Calu3 (cell line): ENCODE measurements at regions not wholly inside any gene's neighbourhood (a gene's known extent, or its start where the extent isn't known, plus 50 kb on each side); places are given as distances from the start of the nearest gene placed in this dataset.

Experiments
- BruUV-seq: library from RNA; stranded (reverse); fragments of 400-500 nt; replicated peaks from 2 replicates; lab custom pipeline; 2021; lab: Mats Ljungman, UMichigan
- CTCF ChIA-PET: fragments of 300-600 bp; sonication (Branson Sonifier 250); formaldehyde crosslinking; loops from one replicate; lab custom pipeline; 2022; ENCODE audit warnings: antibody characterized with exemption; lab: Charles Lee
- DNase-seq: peaks from one replicate; pipeline ENCODE4 v3.0.0; 2022
- H3K27ac Mint-ChIP-seq: one replicate; pipeline ENCODE4 v1.8.0; 2022; ENCODE audit warnings: mixed read lengths; ENCODE audit not compliant: unreplicated experiment
- H3K27me3 Mint-ChIP-seq: one replicate; pipeline ENCODE4 v1.8.0; 2022; ENCODE audit warnings: mixed read lengths; ENCODE audit not compliant: unreplicated experiment
- H3K36me3 Mint-ChIP-seq: one replicate; pipeline ENCODE4 v1.8.0; 2022; ENCODE audit warnings: mild to moderate bottlenecking, moderate library complexity, mixed read lengths; ENCODE audit not compliant: insufficient read depth, unreplicated experiment
- H3K4me1 Mint-ChIP-seq: one replicate; pipeline ENCODE4 v1.8.0; 2022; ENCODE audit warnings: mild to moderate bottlenecking, low read depth, mixed read lengths; ENCODE audit not compliant: unreplicated experiment
- H3K4me3 Mint-ChIP-seq: one replicate; pipeline ENCODE4 v1.8.0; 2022; ENCODE audit warnings: mild to moderate bottlenecking, low read depth, moderate library complexity, mixed read lengths; ENCODE audit not compliant: unreplicated experiment
- H3K9me3 Mint-ChIP-seq: one replicate; pipeline ENCODE4 v1.8.0; 2022; ENCODE audit warnings: low read depth, mixed read lengths; ENCODE audit not compliant: unreplicated experiment
- CTCF ChIP-seq: fragments of 200-600 bp; IDR thresholded peaks from one replicate; pipeline ENCODE4 v1.8.0; 2022; ENCODE audit warnings: antibody characterized with exemption; ENCODE audit not compliant: unreplicated experiment
- intact Hi-C: fragments of 100-400 bp; cut with micrococcal nuclease; formaldehyde crosslinking; loops from one replicate; pipeline ENCODE4 v1.10.0; 2022; ENCODE audit not compliant: unreplicated experiment

- intact Hi-C loops: loop anchor here (10.0 kb wide), 1 partner anchor 124 kb away; no protein-coding TSS in a partner anchor
- Mint-ChIP-seq H3K4me1 (peaks cover 15% of the 10 kb centered on the region), H3K4me3 (no peak overlapping the region), H3K27ac (no peak overlapping the region), H3K9me3 (no peaks in the 10 kb centered on the region), H3K36me3 (peaks cover 6% of the 10 kb centered on the region), H3K27me3 (no peaks in the 10 kb centered on the region)
- no peak for TF ChIP-seq CTCF
- CTCF ChIA-PET: no interaction called here
- DNase-seq: no peak
- no TSS peak for BruUV-seq
Measured at GRCh38 chr14:62308891-62309290, 546.7 kb downstream of the SNAPC1 start.

GRCh38 chr14:62313212-62313611 is 551.0 kb downstream of the SNAPC1 start:
- DNase-seq: no peak
- Mint-ChIP-seq H3K27me3 (no peaks in the 10 kb centered on the region), H3K4me3 (no peak overlapping the region), H3K9me3 (no peaks in the 10 kb centered on the region), H3K27ac (no peak overlapping the region), H3K36me3 (no peaks in the 10 kb centered on the region), H3K4me1 (no peaks in the 10 kb centered on the region)
- TF ChIP-seq CTCF: no peak
- no TSS peak for BruUV-seq
- CTCF ChIA-PET: no interaction called here
- intact Hi-C loops: no loop called here

GRCh38 chr14:62314221-62314620 is 552.0 kb downstream of the SNAPC1 start:
- H3K27ac Mint-ChIP-seq: no peak overlapping the region
- H3K4me1 Mint-ChIP-seq: no peaks in the 10 kb centered on the region
- CTCF ChIA-PET: no interaction called here
- no peak overlapping the region for H3K4me3 Mint-ChIP-seq
- no TSS peak for BruUV-seq
- no peaks in the 10 kb centered on the region for H3K36me3 Mint-ChIP-seq
- intact Hi-C loops: no loop called here
- no peak for TF ChIP-seq CTCF
- no peaks in the 10 kb centered on the region for H3K27me3 Mint-ChIP-seq
- H3K9me3 Mint-ChIP-seq: no peaks in the 10 kb centered on the region
- DNase-seq: no peak

DNA sequence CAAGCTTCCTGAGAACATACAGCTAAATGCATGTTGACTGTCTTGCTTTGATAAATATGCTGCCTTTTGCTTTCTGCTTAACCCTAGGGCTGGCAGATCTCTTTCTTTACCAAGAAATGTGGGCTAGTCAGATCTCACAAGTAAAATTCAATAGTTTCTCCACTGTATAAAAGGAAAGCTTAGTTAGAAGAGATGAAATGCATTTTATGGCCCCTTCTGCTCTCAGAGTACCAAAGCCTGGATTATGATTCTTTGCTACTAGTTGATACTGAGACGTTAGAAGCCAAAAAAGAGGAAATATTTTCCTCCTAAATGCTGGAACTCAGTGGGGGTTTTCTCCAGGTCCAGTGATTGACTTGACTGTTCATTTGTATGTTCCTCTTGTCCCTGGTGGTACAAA is 552.7 kb downstream of the SNAPC1 start:
- H3K9me3 Mint-ChIP-seq: no peaks in the 10 kb centered on the region
- no peak for DNase-seq
- CTCF ChIA-PET: no interaction called here
- no peaks in the 10 kb centered on the region for H3K36me3 Mint-ChIP-seq
- no peak overlapping the region for H3K27ac Mint-ChIP-seq
- intact Hi-C loops: no loop called here
- no peak for TF ChIP-seq CTCF
- peaks cover 6% of the 10 kb centered on the region for H3K4me1 Mint-ChIP-seq
- no peaks in the 10 kb centered on the region for H3K27me3 Mint-ChIP-seq
- no peak overlapping the region for H3K4me3 Mint-ChIP-seq
- no TSS peak for BruUV-seq
